Endothelial cell of umbilical vein (primary cell): ENCODE measurements at regions not wholly inside any gene's neighbourhood (a gene's known extent, or its start where the extent isn't known, plus 50 kb on each side); places are given as distances from the start of the nearest gene placed in this dataset.

ENCODE experiments used
- EZH2 ChIP-seq: IDR thresholded peaks from 2 replicates; pipeline ENCODE4 v1.6.1; 2012; ENCODE audit warnings: borderline replicate concordance, low read depth, mild to moderate bottlenecking, moderate library complexity, low read length, inconsistent platforms; ENCODE audit not compliant: severe bottlenecking
- MAX ChIP-seq: IDR thresholded peaks from 2 replicates; pipeline ENCODE4 v1.6.1; 2011; ENCODE audit not compliant: insufficient read depth, insufficient read length
- POLR2A ChIP-seq: IDR thresholded peaks from 2 replicates; pipeline ENCODE4 v1.6.1; 2012; ENCODE audit warnings: low read depth, mild to moderate bottlenecking, control low read depth, low read length
- POLR2AphosphoS5 ChIP-seq: IDR thresholded peaks from 2 replicates; pipeline ENCODE4 v1.6.1; 2012; ENCODE audit warnings: low read depth, mild to moderate bottlenecking, control low read depth, low read length, moderate library complexity; ENCODE audit not compliant: insufficient read depth
- TF ChIP-seq, protein P1 (sequence below), 2 donors: IDR thresholded peaks; 1 replicate in 1 of 2; 2 replicates in 1 of 2; pipeline ENCODE4 v1.5.1; 2011; ENCODE audit warnings: low read length in 2 of 2, mild to moderate bottlenecking in 2 of 2, moderate library complexity in 2 of 2, control low read depth in 1 of 2, inconsistent platforms in 1 of 2, low read depth in 1 of 2; ENCODE audit not compliant: insufficient read depth in 1 of 2; ENCODE audit errors: extremely low read depth in 1 of 2

- TF ChIP-seq POLR2A = no peak
- no peak for TF ChIP-seq MAX
- TF ChIP-seq, protein P1, sequence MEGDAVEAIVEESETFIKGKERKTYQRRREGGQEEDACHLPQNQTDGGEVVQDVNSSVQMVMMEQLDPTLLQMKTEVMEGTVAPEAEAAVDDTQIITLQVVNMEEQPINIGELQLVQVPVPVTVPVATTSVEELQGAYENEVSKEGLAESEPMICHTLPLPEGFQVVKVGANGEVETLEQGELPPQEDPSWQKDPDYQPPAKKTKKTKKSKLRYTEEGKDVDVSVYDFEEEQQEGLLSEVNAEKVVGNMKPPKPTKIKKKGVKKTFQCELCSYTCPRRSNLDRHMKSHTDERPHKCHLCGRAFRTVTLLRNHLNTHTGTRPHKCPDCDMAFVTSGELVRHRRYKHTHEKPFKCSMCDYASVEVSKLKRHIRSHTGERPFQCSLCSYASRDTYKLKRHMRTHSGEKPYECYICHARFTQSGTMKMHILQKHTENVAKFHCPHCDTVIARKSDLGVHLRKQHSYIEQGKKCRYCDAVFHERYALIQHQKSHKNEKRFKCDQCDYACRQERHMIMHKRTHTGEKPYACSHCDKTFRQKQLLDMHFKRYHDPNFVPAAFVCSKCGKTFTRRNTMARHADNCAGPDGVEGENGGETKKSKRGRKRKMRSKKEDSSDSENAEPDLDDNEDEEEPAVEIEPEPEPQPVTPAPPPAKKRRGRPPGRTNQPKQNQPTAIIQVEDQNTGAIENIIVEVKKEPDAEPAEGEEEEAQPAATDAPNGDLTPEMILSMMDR (IDR thresholded peaks at IDR 0.05; ENCODE audit: extremely low read depth in 1 of 2, insufficient read depth in 1 of 2, low read depth in 1 of 2, low read length in 2 of 2) = no peak
- TF ChIP-seq EZH2 = no peak
- TF ChIP-seq POLR2AphosphoS5 = no peak
Measured at GRCh38 chr6:80618953-80619352, 512.5 kb downstream of the BCKDHB start.
